GM13976 (cell line): ENCODE measurements at regions not wholly inside any gene's neighbourhood (a gene's known extent, or its start where the extent isn't known, plus 50 kb on each side); places are given as distances from the start of the nearest gene placed in this dataset.
"Not testable (repeated sequence)": the region's sequence is repeated elsewhere in the genome, so short reads cannot be mapped to it uniquely, and the experiment has no call there.

Source experiments
- DNase-seq: peaks from one replicate; pipeline ENCODE4 v3.0.0; 2012; ENCODE audit warnings: low spot score
- in situ Hi-C: fragments of 300-500 bp; cut with MboI; formaldehyde crosslinking; loops from one replicate; pipeline ENCODE4 v1.12.0; 2022; ENCODE audit warnings: low sequenced_read_pairs, mixed read lengths, inconsistent platforms; ENCODE audit not compliant: unreplicated experiment
- TF ChIP-seq, protein P1 (sequence below): IDR thresholded peaks from 2 replicates; pipeline ENCODE4 v1.5.1; 2012; ENCODE audit warnings: borderline replicate concordance, mild to moderate bottlenecking; ENCODE audit not compliant: insufficient read depth; ENCODE audit errors: extremely low read depth, missing control alignments, control extremely low read depth

DNA sequence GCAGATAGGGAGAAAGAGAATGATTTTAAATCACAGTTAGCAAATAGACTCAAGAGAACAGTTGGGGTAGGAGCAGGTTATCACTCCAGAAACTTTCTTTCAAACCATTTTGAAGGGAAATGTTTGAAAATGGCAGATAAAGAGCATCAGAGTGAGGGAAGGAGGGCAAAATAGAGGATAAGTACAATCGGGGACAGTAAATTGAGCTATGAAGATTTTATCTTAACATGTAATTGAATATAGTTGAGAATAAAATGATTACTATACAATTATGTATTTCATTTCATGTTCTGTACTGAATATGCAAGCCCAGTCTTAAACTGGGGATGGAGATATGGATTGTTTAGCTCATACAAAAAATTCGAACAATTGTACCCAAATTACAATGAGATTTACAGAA lies 54.0 kb downstream of the MAP10 start:
- TF ChIP-seq, protein P1, sequence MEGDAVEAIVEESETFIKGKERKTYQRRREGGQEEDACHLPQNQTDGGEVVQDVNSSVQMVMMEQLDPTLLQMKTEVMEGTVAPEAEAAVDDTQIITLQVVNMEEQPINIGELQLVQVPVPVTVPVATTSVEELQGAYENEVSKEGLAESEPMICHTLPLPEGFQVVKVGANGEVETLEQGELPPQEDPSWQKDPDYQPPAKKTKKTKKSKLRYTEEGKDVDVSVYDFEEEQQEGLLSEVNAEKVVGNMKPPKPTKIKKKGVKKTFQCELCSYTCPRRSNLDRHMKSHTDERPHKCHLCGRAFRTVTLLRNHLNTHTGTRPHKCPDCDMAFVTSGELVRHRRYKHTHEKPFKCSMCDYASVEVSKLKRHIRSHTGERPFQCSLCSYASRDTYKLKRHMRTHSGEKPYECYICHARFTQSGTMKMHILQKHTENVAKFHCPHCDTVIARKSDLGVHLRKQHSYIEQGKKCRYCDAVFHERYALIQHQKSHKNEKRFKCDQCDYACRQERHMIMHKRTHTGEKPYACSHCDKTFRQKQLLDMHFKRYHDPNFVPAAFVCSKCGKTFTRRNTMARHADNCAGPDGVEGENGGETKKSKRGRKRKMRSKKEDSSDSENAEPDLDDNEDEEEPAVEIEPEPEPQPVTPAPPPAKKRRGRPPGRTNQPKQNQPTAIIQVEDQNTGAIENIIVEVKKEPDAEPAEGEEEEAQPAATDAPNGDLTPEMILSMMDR, result no peak
- in situ Hi-C loops, result no loop called here
- DNase-seq, result no peak

- TF ChIP-seq, protein P1, result no peak
- DNase-seq, result no peak
- in situ Hi-C loops, result no loop called here
Measured at GRCh38 chr1:232861107-232861506, 55.9 kb downstream of the MAP10 start.

- no peak for DNase-seq
- in situ Hi-C loops, result no loop called here
- TF ChIP-seq, protein P1, result no peak
Measured at GRCh38 chr1:232863544-232864275, 58.5 kb downstream of the MAP10 start.

- TF ChIP-seq, protein P1, result no peak
- in situ Hi-C loops, result no loop called here
- no peak for DNase-seq
Measured at GRCh38 chr1:232865102-232865931, 60.1 kb downstream of the MAP10 start.

GRCh38 chr1:232868793-232869491 lies 63.7 kb downstream of the MAP10 start:
- TF ChIP-seq, protein P1, result no peak
- in situ Hi-C loops, result no loop called here
- DNase-seq, result no peak

DNA sequence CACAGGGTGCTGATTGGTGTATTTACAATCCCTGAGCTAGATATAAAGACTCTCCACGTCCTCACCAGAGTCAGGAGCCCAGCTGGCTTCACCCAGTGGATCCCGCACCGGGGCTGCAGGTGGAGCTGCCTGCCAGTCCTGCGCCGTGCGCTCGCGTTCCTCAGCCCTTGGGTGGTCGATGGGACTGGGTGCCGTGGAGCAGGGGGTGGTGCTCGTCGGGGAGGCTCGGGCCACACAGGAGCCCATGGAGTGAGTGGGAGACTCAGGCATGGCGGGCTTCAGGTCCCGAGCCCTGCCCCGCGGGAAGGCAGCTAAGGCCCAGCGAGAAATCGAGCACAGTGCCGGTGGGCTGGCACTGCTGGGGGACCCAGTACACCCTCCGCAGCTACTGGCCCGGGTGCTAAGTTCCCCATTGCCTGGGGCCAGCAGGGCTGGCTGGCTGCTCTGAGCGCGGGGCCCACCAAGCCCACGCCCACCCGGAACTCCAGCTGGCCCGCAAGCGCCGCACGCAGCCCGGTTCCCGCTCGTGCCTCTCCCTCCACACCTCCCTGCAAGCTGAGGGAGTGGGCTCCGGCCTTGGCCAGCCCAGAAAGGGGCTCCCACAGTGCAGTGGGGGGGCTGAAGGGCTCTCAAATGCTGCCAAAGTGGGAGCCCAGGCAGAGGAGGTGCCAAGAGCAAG lies 66.2 kb downstream of the MAP10 start:
- in situ Hi-C loops, DNase-seq: not testable (repeated sequence)
